ENCODE measurements at regions not wholly inside any gene's neighbourhood (a gene's known extent, or its start where the extent isn't known, plus 50 kb on each side); places are given as distances from the start of the nearest gene placed in this dataset.

GRCh38 chr5:121430538-121430937, 421.1 kb upstream of the FTMT start:
- TF ChIP-seq POLR2A (IDR thresholded peaks at IDR 0.05) (no peak), CTCF (IDR thresholded peaks at IDR 0.05) (no peak)

Data from thyroid gland (tissue), 4 donors.